Panc1 (cell line): ENCODE measurements at regions not wholly inside any gene's neighbourhood (a gene's known extent, or its start where the extent isn't known, plus 50 kb on each side); places are given as distances from the start of the nearest gene placed in this dataset.
A peak's percentile ranks its signal among the peaks of the same experiment; 100 is the strongest.

Experiments used
- ATAC-seq: fragments of 200-7000 bp; cut with Tn5 transposase; 2 replicates; pipeline ENCODE4 v1.9.1; 2020; ENCODE audit warnings: mild to moderate bottlenecking, moderate library complexity
- BruUV-seq: library from RNA; stranded (reverse); fragments of 400-500 nt; replicated peaks from 2 replicates; lab custom pipeline; 2021; lab: Mats Ljungman, UMichigan
- CTCF ChIA-PET: fragments of 300-600 bp; sonication (Branson Sonifier 250); formaldehyde crosslinking; loops from one replicate; lab custom pipeline; 2022; ENCODE audit warnings: antibody characterized with exemption; lab: Charles Lee
- POLR2A ChIA-PET: fragments of 300-600 bp; sonication (Branson Sonifier 250); formaldehyde crosslinking; loops from one replicate; lab custom pipeline; 2022; ENCODE audit warnings: antibody characterized with exemption; lab: Charles Lee
- DNase-seq: peaks from one replicate; pipeline ENCODE4 v3.0.0-alpha.2; 2010; ENCODE audit warnings: low read depth, low spot score
- H3K27ac ChIP-seq: 2 replicates; pipeline ENCODE4 v1.5.1; 2011; ENCODE audit warnings: mild to moderate bottlenecking, low read length, inconsistent platforms
- H3K27me3 ChIP-seq: fragments of 200-500 bp; sonication (Bioruptor generic); 2 replicates; pipeline ENCODE4 v1.6.0; 2014; ENCODE audit warnings: low read length, inconsistent platforms; ENCODE audit not compliant: control insufficient read depth, insufficient read depth
- H3K36me3 ChIP-seq: fragments of 200-500 bp; sonication (Bioruptor generic); 2 replicates; pipeline ENCODE4 v1.5.1; 2014; ENCODE audit warnings: inconsistent platforms, mild to moderate bottlenecking, low read length, moderate library complexity; ENCODE audit not compliant: control insufficient read depth, insufficient read depth
- H3K4me1 ChIP-seq: 2 replicates; pipeline ENCODE4 v1.5.1; 2011; ENCODE audit warnings: inconsistent platforms, mild to moderate bottlenecking, low read length, moderate library complexity; ENCODE audit not compliant: control insufficient read depth, insufficient read depth
- H3K4me3 ChIP-seq, 2 experiments: 2 replicates each; pipeline ENCODE4 v1.5.1; 2011 to 2012; ENCODE audit warnings: low read depth in 2 of 2, low read length in 2 of 2, mild to moderate bottlenecking in 2 of 2, inconsistent platforms in 1 of 2, moderate library complexity in 1 of 2
- H3K9me3 ChIP-seq: fragments of 200-500 bp; sonication (Bioruptor generic); 2 replicates; pipeline ENCODE4 v1.5.1; 2014; ENCODE audit warnings: low read depth, mild to moderate bottlenecking, inconsistent platforms, low read length, moderate library complexity; ENCODE audit not compliant: control insufficient read depth, insufficient read depth
- POLR2AphosphoS5 ChIP-seq: IDR thresholded peaks from 2 replicates; pipeline ENCODE4 v1.6.1; 2012; ENCODE audit warnings: mild to moderate bottlenecking, low read depth, low read length, moderate library complexity
- SIN3A ChIP-seq: IDR thresholded peaks from 2 replicates; pipeline ENCODE4 v1.6.1; 2012; ENCODE audit warnings: low read depth, mild to moderate bottlenecking, low read length, moderate library complexity, borderline replicate concordance; ENCODE audit not compliant: insufficient read depth
- TCF7L2 ChIP-seq: IDR thresholded peaks from 2 replicates; pipeline ENCODE4 v1.6.1; 2011; ENCODE audit warnings: mild to moderate bottlenecking, low read depth, low read length, inconsistent platforms
- in situ Hi-C: cut with HindIII; loops from 2 replicates; pipeline ENCODE4 v1.10.0; 2016; ENCODE audit warnings: low sequenced_read_pairs, low pct_unique_long_range_greater_than_20kb
- intact Hi-C: fragments of 100-400 bp; cut with micrococcal nuclease; formaldehyde crosslinking; loops from one replicate; pipeline ENCODE4 v1.10.0; 2022; ENCODE audit not compliant: unreplicated experiment
- TF ChIP-seq, protein P1 (sequence below), 2 experiments: IDR thresholded peaks; 2 replicates each; pipeline ENCODE4 v1.6.1; 2011 to 2012; ENCODE audit warnings: low read depth in 2 of 2, control low read depth in 1 of 2, low read length in 1 of 2, mild to moderate bottlenecking in 1 of 2, moderate library complexity in 1 of 2; ENCODE audit not compliant: insufficient read depth in 1 of 2
- TF ChIP-seq, protein P2 (sequence below): fragments of 450-650 bp; IDR thresholded peaks from 2 replicates; pipeline ENCODE4 v1.5.1; 2017; ENCODE audit warnings: mild to moderate bottlenecking

DNA sequence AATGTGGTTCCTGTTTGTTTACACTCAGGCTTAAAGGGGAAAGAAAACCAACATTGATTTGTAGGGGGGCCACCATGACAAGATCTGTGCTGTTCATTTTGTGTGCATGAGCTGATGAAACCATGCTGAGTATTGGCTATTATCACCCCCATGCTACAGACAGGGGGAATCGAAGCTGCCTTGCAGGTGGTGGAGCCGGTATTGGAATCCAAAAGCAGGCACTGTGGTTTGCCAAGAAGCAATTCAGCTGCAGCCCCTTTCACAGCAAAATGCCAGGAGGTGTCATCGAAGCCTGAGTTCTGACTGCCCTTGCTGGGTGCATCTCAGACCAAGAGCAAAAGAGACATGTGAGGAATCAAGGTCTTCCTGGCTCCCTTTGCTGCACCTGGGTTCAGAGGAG lies 221.9 kb downstream of the UXS1 start:
- DNase-seq = no peak
- TF ChIP-seq SIN3A (no peak), TCF7L2 (no peak), POLR2AphosphoS5 (no peak)
- TF ChIP-seq, protein P1, sequence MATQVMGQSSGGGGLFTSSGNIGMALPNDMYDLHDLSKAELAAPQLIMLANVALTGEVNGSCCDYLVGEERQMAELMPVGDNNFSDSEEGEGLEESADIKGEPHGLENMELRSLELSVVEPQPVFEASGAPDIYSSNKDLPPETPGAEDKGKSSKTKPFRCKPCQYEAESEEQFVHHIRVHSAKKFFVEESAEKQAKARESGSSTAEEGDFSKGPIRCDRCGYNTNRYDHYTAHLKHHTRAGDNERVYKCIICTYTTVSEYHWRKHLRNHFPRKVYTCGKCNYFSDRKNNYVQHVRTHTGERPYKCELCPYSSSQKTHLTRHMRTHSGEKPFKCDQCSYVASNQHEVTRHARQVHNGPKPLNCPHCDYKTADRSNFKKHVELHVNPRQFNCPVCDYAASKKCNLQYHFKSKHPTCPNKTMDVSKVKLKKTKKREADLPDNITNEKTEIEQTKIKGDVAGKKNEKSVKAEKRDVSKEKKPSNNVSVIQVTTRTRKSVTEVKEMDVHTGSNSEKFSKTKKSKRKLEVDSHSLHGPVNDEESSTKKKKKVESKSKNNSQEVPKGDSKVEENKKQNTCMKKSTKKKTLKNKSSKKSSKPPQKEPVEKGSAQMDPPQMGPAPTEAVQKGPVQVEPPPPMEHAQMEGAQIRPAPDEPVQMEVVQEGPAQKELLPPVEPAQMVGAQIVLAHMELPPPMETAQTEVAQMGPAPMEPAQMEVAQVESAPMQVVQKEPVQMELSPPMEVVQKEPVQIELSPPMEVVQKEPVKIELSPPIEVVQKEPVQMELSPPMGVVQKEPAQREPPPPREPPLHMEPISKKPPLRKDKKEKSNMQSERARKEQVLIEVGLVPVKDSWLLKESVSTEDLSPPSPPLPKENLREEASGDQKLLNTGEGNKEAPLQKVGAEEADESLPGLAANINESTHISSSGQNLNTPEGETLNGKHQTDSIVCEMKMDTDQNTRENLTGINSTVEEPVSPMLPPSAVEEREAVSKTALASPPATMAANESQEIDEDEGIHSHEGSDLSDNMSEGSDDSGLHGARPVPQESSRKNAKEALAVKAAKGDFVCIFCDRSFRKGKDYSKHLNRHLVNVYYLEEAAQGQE (IDR thresholded peaks at IDR 0.05; ENCODE audit: insufficient read depth in 1 of 2, low read depth in 2 of 2, low read length in 1 of 2) = no peak
- TF ChIP-seq, protein P2, sequence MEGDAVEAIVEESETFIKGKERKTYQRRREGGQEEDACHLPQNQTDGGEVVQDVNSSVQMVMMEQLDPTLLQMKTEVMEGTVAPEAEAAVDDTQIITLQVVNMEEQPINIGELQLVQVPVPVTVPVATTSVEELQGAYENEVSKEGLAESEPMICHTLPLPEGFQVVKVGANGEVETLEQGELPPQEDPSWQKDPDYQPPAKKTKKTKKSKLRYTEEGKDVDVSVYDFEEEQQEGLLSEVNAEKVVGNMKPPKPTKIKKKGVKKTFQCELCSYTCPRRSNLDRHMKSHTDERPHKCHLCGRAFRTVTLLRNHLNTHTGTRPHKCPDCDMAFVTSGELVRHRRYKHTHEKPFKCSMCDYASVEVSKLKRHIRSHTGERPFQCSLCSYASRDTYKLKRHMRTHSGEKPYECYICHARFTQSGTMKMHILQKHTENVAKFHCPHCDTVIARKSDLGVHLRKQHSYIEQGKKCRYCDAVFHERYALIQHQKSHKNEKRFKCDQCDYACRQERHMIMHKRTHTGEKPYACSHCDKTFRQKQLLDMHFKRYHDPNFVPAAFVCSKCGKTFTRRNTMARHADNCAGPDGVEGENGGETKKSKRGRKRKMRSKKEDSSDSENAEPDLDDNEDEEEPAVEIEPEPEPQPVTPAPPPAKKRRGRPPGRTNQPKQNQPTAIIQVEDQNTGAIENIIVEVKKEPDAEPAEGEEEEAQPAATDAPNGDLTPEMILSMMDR = no peak
- no peaks in the 10 kb centered on the region for H3K9me3 ChIP-seq
- no peaks in the 10 kb centered on the region for H3K4me1 ChIP-seq
- ChIA-PET POLR2A (no interaction called here), CTCF (no interaction called here)
- BruUV-seq = no TSS peak
- ATAC-seq = no peak
- H3K27me3 ChIP-seq = no peaks in the 10 kb centered on the region
- H3K27ac ChIP-seq = no peak overlapping the region
- no peak overlapping the region for H3K4me3 ChIP-seq
- no peaks in the 10 kb centered on the region for H3K36me3 ChIP-seq
- intact Hi-C loops (no loop called here), in situ Hi-C loops (no loop called here)

DNA sequence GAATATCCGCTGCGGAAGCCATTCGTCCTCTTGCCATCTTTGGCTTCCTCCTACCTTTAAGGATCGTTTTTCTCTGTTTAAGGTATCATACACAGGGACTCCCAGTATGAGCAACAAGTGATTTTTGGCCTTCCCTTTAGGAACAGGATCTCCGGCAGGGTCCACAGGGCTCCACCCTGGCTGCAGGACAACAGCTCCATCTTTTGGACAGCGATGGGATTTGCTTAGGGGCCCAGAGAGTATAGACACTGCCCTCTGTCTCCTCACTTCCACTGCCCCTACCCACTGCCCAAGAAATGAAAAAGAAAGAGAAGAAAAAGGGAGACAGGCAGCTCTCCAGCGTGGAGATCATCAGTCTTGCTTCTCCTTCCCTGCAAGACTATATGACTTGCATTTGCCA lies 224.5 kb downstream of the UXS1 start:
- DNase-seq (no peak), ATAC-seq (peak; percentile 48; the same call in 1 of the 2 replicates)
- intact Hi-C loops = no loop called here
- Histone ChIP-seq H3K9me3 (no peaks in the 10 kb centered on the region), H3K27ac (no peak overlapping the region), H3K4me1 (no peaks in the 10 kb centered on the region), H3K36me3 (no peaks in the 10 kb centered on the region), H3K4me3 (no peak overlapping the region), H3K27me3 (no peaks in the 10 kb centered on the region)
- TF ChIP-seq, protein P2 = peak; percentile 58
- TF ChIP-seq SIN3A = no peak
- TF ChIP-seq, protein P1 (IDR thresholded peaks at IDR 0.05; ENCODE audit: insufficient read depth in 1 of 2, low read depth in 2 of 2, low read length in 1 of 2) = no peak
- CTCF ChIA-PET = no interaction called here
- POLR2A ChIA-PET = no interaction called here
- BruUV-seq = no TSS peak
- in situ Hi-C loops = no loop called here
